ENCODE measurements at regions not wholly inside any gene's neighbourhood (a gene's known extent, or its start where the extent isn't known, plus 50 kb on each side); places are given as distances from the start of the nearest gene placed in this dataset.

DNA sequence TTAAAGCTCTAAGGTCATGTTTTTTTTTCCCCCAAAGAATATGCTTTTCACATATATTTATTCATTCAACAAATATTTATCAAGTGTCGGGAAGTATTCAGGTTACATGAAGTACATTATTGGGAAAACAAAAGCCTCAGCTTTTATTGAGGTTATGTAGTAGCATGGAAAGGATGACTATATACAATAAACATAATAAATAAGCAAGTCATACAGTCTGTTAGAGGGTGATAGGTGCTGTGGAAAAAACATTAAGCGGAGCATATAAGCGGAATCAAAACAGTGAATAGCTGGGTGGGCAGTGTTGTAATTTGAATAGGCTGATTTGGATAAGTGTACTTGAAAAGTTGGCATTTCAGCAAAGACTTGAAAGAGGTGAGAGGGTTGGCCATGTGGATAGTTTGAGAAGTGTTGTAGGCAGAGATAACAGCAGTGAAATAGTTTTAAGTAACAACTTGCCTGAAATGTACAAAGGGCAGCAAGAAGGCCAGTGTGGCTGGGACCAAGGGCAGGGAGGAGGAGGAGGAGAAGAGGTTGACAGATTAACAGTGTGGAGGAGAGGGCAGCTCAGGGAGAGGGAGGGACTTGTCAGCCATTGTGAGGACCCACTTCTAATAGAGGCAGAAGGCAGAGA, 558.7 kb downstream of the SPRY1 start:
- no peak for DNase-seq

DNA sequence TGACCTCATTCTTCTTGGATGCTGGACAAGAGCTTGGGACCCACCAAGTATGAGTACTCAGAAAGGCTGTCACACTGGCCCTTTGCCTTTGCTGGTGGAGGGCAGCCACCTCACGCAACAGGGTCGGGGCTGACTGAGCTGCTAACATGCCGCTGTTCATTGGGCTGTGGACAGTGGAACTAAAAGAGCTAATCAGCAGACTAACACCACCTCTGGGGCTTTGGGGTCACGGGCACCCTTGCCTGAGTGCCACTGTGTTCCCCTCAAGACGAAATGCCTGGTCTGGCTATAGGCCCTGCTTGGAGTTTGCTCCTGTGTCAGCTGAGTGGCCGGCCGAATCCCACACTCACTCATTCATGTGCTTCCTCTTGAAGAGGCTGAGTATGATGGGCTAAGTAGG, 559.6 kb downstream of the SPRY1 start:
- no peak for DNase-seq

DNA sequence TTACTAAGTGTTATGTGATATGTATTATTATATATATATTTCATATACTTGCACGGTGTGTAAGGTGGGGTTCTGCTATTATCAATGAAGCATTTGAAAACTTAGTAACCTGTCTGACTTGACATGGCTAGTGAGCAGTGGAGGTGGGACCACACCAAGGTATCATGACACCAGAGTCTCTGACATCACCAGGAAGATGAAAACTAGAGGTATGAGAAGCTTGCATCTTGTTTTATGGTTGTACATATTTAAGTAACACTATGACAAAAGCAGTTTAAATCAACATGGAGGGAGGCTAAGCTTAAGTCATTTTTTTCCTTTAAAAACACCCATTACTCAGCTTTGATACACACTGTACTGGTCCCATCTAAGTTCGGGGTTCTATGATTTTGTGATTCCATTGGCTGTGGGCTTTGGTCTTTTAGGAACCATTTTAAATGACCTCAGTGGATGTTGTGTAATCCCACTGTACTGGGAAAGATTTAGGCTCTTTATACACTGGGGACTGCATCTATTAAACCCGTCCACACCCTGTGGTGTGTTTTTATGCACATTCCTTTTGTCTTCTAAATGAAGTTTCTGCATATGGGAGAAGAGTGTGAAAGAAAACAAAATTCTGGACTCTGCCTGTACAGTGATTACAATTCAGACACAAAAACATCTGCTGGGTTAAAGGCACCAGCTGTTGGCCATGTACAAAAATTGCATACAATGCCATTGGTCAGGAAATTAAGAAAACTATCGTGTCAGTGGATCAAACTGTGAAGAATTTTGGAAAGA, 570.6 kb downstream of the SPRY1 start:
- no peak for DNase-seq

DNA sequence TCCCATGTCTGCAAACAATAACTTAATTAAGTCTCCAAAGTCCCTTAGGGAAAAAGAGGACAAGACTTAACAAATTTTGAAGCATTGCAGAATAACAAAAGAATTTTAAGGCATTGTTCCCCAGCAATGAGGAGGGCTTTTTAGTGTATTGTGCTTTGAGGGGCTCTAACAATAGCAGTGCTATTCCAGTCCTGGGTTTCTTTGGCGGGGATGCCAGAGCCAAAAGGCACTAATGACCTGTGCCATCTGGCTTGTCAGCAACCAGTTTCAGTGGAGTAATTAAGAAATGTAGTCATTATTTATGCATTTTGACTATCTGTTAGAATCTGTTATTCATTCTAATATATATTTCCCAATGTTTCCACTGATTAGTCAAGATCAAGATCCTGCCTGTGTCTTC, 575.4 kb downstream of the SPRY1 start:
- no peak for DNase-seq

DNA sequence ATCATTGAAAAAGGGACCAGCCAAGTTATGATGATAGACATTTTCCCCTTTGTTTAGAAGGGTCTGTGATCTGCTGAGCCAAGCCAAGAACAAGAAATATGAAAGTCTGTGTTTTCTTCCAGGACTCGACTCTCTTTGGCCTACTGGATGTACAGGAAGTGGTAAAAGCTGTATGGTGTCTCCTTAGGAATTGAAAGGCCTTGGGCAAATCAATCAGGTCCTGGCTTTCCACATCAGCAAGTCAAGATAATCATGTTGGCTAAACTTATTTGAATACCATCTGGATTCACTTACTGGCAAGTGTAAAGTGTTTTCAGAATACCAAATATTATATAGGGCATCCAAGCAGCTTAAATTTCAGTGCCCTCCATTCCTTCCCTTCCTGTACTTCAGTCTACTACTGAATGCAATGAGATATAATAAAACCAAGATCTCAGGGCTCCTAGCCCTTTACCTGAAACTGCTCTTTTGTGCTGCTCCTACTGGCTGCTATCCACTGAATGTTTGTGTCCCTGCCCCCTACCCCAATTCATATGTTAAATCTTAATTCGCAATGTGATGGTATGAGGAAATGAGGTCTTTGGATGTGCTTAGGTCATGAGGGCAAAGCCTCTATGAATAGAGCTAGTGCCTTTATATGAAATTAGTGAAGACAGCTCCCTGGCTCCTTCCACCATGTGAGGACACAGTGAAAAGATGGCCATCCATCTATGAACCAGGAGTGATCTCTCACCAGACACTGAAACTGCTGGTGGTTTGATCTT, 578.0 kb downstream of the SPRY1 start:
- DNase-seq: peak; percentile 1

DNA sequence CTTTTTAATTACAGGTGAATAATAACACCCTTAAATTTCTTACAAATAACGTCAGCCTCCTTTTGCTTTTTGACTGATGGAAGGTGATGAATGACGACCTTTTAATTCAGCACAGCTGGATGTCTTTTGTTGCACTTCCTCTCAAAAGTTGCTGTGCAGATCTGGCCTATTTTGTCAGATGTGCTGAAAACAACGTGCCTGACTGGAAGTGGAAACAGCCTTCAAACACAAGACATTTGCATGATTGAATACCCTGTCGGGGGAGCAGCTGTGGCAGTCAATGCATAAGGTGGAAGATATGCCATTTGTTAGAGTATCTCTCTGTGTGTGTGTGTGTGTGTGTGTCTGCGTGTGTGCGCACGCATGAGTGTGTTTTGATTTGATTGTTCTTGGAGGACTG, 579.7 kb downstream of the SPRY1 start:
- DNase-seq: no peak

DNA sequence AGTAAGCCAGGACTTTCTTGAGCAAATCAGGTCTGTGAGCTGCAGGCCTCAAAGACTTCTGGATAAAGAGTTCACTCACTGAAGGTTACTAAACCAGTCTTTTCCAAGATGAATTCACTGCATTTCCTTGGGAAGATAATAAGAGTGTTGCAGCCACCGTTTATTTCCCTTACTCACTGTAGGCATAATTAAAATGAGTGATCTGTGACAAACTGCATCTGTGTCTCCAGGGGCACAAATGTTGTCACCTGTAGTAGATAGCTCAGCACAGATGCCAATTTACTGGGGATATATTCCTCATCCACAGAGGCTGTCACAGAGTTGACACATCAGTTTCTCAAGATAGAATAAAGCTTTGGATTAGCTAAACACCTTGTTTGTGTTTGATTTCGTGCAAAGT, 580.2 kb downstream of the SPRY1 start:
- no peak for DNase-seq

DNA sequence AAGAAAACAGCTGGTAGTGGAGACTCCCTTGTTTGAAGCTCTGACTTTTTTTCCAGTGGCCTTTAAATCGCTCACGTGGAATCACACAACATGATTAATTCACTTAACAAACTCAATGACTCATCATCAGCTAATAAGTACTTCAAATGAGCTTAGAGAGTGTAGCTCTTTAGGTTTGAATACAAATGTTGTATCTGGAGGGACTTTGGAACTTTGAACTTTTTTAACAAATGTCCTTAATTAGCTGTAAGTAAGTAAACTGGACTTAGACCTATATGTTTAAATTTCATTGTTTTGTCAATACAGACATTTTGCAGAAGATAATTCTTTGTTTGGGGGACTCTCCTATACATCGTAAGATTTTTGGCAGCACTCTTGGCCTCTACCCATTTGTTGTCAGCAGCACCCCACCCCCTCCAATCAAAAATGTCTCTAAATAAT, 581.1 kb downstream of the SPRY1 start:
- DNase-seq: no peak

DNA sequence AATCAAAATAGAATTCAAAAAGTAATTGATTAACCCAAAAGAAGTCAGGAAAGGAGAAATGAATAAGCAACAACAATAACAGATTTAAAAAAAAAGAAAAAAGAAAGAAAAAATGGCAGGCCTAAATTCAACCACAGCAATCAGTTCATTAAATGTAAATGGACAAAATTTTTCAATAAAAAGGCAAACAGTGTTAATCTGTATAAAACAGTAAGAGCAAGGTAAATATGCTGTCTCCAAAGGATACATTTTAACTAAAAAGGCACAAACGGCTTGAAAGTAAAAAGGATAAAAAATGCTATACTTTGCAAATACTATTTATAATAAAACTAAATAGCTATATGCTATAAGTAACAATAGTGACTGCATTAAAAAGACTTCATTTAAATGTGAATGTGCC, 582.0 kb downstream of the SPRY1 start:
- DNase-seq: no peak

DNA sequence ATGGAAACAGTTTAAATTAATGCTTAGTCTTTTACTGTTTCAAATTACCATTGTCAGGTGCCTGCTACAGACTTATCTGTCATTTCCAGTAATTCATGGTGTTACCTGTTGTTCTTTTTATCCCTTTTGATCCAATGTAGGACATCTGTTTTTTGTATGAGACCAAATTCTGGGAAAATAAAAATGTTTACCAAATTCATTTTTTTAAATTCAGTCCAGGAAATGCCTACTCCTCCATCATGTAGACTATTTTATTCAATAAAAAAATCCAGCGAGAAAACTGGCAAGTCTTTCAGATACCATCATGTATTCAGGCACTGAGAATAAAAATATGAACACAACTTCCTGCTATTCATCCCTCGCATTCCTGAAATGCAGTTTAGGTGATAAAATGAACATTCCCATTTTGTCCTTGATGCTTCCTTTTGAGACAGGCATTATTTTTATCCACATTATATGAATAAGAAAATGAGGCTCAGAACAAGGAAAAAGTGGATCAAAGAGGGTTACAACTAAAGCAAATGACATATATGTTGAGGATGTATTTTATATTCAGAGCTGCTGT, 584.2 kb downstream of the SPRY1 start:
- DNase-seq: no peak

DNA sequence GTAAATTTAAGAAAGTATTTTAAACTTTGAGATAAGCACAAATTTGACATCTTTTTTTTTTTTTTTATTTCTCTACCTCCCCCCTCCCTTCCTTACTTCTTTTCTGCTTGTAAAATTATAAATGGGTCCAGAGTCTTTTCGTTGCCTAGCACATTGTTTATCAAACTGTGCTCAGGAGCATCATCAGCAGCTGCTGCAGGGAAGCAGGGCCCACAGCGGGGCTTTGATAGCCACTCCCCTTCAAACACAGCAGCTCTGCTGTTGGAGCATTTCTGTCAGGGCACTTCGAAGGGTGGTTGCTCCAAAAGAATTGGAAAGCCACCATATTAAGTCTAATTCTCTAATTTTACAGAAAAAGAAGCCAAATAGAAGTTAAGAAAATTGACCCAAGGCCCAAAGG, 588.3 kb downstream of the SPRY1 start:
- no peak for DNase-seq

DNA sequence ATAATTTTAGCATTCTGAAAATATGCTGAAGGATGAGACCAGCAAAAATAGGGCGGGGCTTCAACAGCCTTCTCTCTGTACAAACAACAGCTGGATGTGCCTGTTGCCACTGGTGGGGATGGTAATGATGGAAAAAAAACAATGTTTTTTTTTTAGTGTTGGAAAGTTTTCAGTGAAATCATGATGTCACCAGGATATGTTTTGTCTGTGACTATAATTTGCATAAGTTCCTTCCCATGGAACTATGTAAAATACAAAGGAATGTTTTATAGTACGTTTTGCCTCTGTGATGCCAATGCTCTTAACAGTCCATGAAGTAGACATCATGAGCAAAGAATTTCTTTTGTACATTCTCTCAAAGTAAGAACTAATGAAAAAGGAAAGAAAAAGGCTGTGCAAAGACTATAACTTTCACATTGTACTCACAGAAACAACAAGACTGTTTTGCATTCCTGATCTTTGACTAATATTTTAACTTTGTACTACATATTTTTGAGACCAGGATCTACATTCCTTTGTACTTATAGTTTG, 589.7 kb downstream of the SPRY1 start:
- no peak for DNase-seq

DNA sequence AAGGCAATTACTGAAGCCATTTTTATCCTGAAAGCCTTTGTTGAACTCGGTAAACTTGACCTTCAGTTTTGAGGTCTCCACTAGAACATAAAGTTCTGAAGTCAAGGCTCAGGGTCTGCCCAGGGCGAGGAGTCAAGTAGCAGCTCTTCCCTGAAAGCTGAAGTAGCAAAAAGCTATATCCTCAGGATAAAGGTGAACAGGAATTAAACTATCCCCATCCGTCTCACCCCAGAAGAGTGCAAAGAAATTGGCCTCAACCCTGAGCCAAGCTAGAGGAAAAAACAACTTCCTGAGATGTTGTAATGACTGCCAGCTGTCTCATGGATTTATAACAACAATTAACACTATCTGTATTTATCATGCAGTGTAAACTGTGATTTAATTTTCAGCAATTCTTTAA, 590.8 kb downstream of the SPRY1 start:
- no peak for DNase-seq

DNA sequence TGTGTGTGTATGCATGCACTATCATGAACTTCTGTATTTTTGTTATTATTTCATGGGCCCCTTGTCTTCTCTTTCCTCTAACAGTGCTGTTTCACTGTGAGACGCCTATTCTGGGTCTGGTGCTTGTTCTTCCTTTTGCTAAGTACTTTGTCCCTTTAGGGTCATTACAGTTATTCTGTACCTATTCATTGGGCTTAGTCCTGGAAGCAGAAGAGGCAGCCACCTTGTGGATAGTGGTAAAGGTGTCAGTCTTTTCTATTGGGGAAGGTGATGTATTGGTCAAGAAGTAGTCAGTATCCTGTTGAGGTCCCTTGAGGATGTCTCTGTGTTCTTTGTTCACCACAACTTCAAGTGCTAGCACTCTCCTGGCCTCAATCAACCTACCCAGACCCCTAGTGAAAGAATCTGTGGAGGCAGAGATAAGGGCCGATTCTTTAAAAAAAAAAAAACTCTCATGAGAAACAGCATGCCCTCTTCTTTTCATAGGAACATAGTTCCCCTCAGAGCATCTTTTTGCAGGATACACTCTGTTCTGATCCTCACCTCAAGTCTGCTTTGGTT, 593.8 kb downstream of the SPRY1 start:
- no peak for DNase-seq

DNA sequence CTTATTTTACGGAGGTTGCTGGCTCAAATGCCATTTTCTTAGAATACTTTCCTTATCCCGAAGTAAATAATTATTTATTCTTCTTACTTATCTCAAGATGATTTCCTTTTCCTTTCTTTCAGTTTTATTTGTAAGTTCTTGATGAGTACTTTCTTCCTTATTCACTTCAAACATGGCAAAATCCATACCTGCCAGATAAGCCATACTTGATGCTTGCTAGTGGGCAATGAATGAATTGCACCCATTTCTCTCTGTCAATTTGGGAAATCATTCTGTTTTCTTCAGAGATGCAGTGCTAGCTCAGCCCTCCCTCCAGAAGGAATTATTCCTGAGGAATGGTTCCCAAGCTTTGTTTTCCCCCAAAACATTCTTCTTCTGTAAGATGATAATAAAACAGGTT, 598.3 kb downstream of the SPRY1 start:
- DNase-seq: no peak

DNA sequence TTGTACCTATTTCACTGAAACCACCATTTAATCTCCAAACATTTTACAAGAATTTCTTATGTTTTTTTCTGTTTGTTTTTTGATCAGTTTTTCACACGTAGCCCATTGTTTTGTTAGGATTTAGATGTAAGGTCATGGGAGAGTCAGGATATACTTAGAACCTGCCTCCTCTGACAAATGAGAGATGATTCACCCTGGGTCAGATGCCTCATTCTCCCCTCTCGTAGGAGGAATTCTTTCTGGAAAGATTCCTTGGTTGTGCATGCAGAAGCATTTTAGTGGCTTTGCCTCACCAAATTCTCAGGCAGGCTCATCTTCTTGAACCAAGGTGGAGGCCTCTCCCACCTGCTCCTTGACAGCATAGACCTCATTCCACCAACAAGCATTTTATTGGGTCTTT, 599.3 kb downstream of the SPRY1 start:
- DNase-seq: no peak

DNA sequence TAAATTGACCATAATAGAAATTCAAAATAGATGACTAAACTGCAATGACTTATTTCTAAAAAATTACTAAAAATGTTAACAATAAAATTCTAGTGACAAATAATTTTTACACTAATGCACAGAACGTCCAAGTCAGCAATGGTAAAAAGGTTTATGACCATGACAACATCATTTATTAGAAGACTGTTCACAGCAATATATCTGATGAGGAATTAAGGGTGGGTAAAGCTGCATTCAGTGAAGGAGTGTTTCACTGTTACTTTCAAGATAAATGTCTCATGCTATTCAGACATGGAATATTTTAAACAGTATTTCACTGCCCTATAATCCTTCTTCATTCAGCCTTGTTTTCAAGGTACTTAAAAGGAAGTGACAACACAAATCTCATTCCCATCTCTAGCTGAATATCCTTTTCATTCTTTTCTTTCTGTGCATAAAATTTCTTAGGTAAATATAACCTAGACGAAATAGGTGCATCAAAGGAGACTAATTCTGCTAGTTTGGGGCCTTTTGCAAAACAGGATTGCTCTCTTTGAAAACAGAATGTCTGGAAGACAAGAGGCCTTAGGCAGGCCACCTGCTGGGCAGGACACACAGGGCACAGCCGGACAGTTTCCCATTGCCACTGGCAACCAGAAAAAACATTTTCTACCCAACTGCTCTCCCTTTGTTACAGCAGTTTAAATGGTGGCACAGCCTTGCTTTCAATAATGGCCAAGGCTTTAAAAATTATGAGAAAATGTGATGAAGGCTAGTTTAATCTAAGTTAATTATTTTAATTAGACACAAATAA, 600.3 kb downstream of the SPRY1 start:
- no peak for DNase-seq

DNA sequence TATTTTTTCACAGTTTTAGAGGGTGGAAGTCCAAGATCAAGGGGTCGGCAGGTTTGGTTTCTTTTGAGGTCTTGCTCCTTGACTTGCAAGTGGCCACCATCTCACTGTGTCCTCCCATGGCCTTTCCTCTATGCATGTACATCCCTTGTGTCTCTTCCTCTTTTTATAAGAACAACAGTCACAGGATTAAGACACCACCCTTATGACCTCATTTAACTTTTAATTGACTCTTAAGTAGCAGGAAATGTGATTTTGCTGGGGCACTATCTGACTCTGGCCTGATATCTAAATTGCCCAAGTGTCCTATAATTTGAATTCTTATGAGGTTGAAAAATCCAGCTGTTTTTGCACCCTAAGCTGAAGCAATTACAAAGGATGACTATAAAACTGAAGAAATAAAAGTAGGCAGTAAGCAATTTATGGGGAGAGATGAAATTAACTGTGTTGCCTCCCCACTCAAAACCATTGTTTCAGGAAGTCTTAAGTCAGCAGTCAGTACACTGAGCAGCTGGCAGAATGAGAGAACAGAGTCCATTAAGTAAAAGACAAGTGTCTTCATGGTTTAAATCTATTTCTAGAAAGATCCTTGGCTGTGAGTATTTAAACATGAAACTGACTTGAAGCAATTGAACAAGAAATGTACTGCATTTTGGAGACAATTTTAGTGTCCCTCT, 601.3 kb downstream of the SPRY1 start:
- DNase-seq: no peak

DNA sequence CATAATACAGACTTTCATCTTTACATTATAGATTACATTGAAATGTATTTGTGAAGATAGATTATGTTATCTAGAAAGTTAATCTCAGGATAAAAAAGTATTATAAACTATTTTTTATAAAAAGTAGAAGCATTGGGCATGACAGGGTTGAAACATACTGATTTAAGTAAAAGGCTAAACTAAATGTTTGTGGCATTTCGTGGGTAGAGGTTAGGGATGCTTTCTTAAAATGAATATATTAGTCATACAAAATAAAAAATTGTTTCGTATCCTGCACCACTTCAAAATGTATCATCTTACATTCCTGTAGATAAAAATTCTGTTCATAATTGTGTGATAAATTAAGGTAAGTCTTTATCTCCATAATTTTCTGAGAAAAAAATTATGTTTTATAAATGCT, 603.6 kb downstream of the SPRY1 start:
- DNase-seq: no peak

DNA sequence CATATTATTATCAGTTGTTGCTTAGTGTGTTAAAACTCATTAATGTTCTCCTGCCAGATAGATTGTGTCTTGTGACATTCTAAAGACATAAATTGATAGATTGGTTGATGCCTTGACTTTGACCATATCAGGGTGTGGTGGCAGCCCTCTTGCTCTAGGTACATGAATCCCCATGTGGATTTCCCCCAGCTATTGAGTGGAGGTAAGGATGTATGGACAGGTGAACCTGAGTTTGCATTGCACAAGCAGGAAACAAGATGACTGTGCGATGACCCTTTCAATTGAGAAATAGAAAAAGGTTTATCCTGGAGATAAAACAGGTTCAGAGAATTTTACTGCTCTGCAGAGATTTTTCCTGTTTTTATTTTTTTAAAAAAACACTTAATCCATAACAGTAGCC, 619.2 kb downstream of the SPRY1 start:
- DNase-seq: no peak

DNA sequence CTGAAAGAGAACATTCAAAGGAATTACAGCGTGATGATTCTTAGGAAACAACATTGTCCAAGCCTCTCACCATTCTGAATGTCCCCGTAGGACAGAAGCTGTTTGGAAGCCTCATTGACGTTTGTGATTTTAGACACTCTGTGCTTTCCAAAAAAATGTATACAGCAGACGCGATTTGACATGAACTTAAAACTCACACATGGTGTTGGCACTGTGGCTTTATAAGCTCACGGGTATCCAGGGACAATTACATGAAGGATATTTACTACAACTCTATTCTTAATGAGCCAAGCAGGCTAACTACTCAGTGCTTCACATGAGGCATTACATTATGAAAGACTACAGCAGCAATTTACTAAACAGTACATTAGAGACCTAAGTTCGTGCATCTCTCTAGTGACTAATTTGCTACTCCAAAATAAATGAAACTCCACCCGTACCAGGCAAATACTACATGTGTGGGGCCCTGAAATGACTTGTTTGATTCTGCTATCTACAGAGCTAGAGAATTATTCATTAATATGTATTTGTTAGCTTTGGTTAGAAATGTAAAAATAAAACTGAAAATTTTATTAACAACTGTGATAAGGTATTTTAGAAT, 620.7 kb downstream of the SPRY1 start:
- no peak for DNase-seq
